KBM-7 (cell line): ENCODE measurements at regions not wholly inside any gene's neighbourhood (a gene's known extent, or its start where the extent isn't known, plus 50 kb on each side); places are given as distances from the start of the nearest gene placed in this dataset.
"Not testable (repeated sequence)": the region's sequence is repeated elsewhere in the genome, so short reads cannot be mapped to it uniquely, and the experiment has no call there.

Experiments
- DNase-seq: peaks from one replicate; pipeline ENCODE4 v3.0.0-alpha.2; 2015
- in situ Hi-C: fragments of 300-500 bp; cut with MboI; formaldehyde crosslinking; loops from 2 replicates; pipeline ENCODE4 v1.14.3; 2020; ENCODE audit warnings: low sequenced_read_pairs, low pct_unique_long_range_greater_than_20kb, mixed read lengths

GRCh38 chr6:167742719-167743303, 83.9 kb upstream of the AFDN start:
- no peak for DNase-seq
- in situ Hi-C loops = no loop called here

- DNase-seq = no peak
- in situ Hi-C loops = no loop called here
Measured at GRCh38 chr6:167744681-167745669, 81.7 kb upstream of the AFDN start.

GRCh38 chr6:167745670-167746389, 80.9 kb upstream of the AFDN start:
- in situ Hi-C loops = no loop called here
- DNase-seq = no peak

- in situ Hi-C loops = no loop called here
- no peak for DNase-seq
Measured at GRCh38 chr6:167746390-167746907, 80.3 kb upstream of the AFDN start.

GRCh38 chr6:167746975-167747374, 79.7 kb upstream of the AFDN start:
- in situ Hi-C loops = no loop called here
- no peak for DNase-seq

GRCh38 chr6:167747645-167748044, 79.1 kb upstream of the AFDN start:
- in situ Hi-C loops = no loop called here
- no peak for DNase-seq

GRCh38 chr6:167748046-167748445, 78.7 kb upstream of the AFDN start:
- in situ Hi-C loops = no loop called here

GRCh38 chr6:167748458-167749379, 78.0 kb upstream of the AFDN start:
- in situ Hi-C loops = no loop called here
- DNase-seq = no peak

More at GRCh38 chr6:167748046-167748445, 78.7 kb upstream of the AFDN start:
- no peak for DNase-seq

GRCh38 chr6:167750956-167751358, 75.8 kb upstream of the AFDN start:
- no peak for DNase-seq
- in situ Hi-C loops = no loop called here

GRCh38 chr6:167751579-167752115, 75.1 kb upstream of the AFDN start:
- DNase-seq = no peak
- in situ Hi-C loops = no loop called here

- in situ Hi-C loops = not testable (repeated sequence)
Measured at GRCh38 chr6:167753281-167753680, 73.4 kb upstream of the AFDN start.

GRCh38 chr6:167754691-167755090, 72.0 kb upstream of the AFDN start:
- no peak for DNase-seq
- in situ Hi-C loops = no loop called here

More at GRCh38 chr6:167753281-167753680, 73.4 kb upstream of the AFDN start:
- not testable (repeated sequence) for DNase-seq

- DNase-seq = no peak
- in situ Hi-C loops = no loop called here
Measured at GRCh38 chr6:167755461-167755860, 71.2 kb upstream of the AFDN start.

GRCh38 chr6:167756597-167756996, 70.1 kb upstream of the AFDN start:
- DNase-seq = no peak
- in situ Hi-C loops = no loop called here

- no peak for DNase-seq
- in situ Hi-C loops = no loop called here
Measured at GRCh38 chr6:167757249-167757648, 69.5 kb upstream of the AFDN start.

GRCh38 chr6:167757821-167758220, 68.9 kb upstream of the AFDN start:
- in situ Hi-C loops = no loop called here
- DNase-seq = no peak

GRCh38 chr6:167758309-167759023, 68.2 kb upstream of the AFDN start:
- DNase-seq = no peak
- in situ Hi-C loops = no loop called here

GRCh38 chr6:167759206-167759605, 67.5 kb upstream of the AFDN start:
- DNase-seq = no peak
- in situ Hi-C loops = no loop called here
